Adrenal gland (tissue), 9 donors: ENCODE measurements at regions not wholly inside any gene's neighbourhood (a gene's known extent, or its start where the extent isn't known, plus 50 kb on each side); places are given as distances from the start of the nearest gene placed in this dataset.

ENCODE experiments used
- DNase-seq, 7 donors: peaks; one replicate each; pipeline ENCODE4 v3.0.0-alpha.2; 2019 to 2020
- H3K27ac ChIP-seq, 5 donors: fragments of 200-600 bp; sonication (generic) in 4 of 5; 1 replicate in 3 of 5; 2 replicates in 2 of 5; pipeline versions ENCODE4 v1.5.1 to v1.8.0; 2016 to 2020; ENCODE audit warnings: mild to moderate bottlenecking in 1 of 5
- H3K27me3 ChIP-seq: fragments of 200-600 bp; 2 replicates; pipeline ENCODE4 v1.8.0; 2021
- H3K36me3 ChIP-seq, 2 donors: fragments of 200-600 bp; replicated peaks in 1 of 2; 1 replicate in 1 of 2; 2 replicates in 1 of 2; pipeline versions ENCODE4 v1.5.1 to v1.8.0; 2018 to 2022
- H3K4me1 ChIP-seq, 2 donors: fragments of 200-600 bp; replicated peaks in 1 of 2; 1 replicate in 1 of 2; 2 replicates in 1 of 2; pipeline versions ENCODE4 v1.5.1 to v1.8.0; 2018 to 2021
- H3K4me3 ChIP-seq, 4 donors: fragments of 200-600 bp; sonication (generic) in 3 of 4; one replicate each; pipeline ENCODE4 v1.5.1; 2016 to 2018
- H3K9me3 ChIP-seq, 3 donors: fragments of 200-600 bp; sonication (generic) in 1 of 3; replicated peaks in 1 of 3; 1 replicate in 2 of 3; 2 replicates in 1 of 3; pipeline versions ENCODE4 v1.5.1 to v1.8.0; 2016 to 2021
- POLR2A ChIP-seq, 2 donors: fragments of 450-650 bp; IDR thresholded peaks; one replicate each; pipeline ENCODE4 v1.6.1; 2017; ENCODE audit warnings: antibody characterized with exemption in 2 of 2, mild to moderate bottlenecking in 2 of 2, moderate library complexity in 1 of 2
- WGBS, 4 donors: extraction: QIAGEN DNeasy Blood & Tissue Kit in 2 of 4; methylation state at CpG; one replicate each; pipeline versions ENCODE4 v1.1.5 to v1.1.7; 2013 to 2017; 5-methylcytosine and 5-hydroxymethylcytosine counted together
- intact Hi-C, 2 donors: fragments of 100-400 bp; cut with DNase I; formaldehyde crosslinking; loops; one replicate each; pipeline versions ENCODE4 v1.14.1 to v1.15.0; 2022 to 2023
- TF ChIP-seq, protein P1 (sequence below), 6 experiments: fragments of 450-650 bp in 4 of 6; fragments of 200-600 bp in 2 of 6; sonication (generic) in 1 of 6; IDR thresholded peaks; 1 replicate in 5 of 6; 2 replicates in 1 of 6; pipeline versions ENCODE4 v1.5.1 to v1.8.0; 2016 to 2021; ENCODE audit warnings: antibody characterized with exemption in 6 of 6, mild to moderate bottlenecking in 2 of 6, moderate library complexity in 1 of 6
- donor health status: healthy with polysubstance abuse.
- donor health status: Bipolar disorder and iron deficiency.
- donor health status: DM: yes; HTN: yes; CAD: no.
- donor health status: DM: no; HTN: no; CAD: no.
- donor health status: DM: no; HTN: no; CAD: no.

DNA sequence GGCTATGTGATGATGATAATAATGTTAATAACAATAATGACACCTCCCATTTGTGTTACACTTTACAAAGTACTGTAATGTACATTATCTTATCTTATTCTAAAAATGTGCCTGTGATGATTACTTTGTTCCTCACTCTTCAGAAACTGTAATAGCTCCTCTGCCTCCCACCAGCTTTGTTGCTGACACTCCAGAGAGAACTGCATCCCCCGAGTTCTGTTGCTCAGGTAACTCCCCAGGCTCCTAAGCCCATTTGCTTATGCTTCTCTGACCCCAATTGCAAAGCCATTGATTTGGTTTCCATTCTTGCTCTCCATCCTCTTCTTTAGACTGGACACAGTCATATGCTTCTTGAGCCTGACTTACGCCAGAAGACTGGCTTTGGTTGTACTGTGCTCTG is 319.7 kb downstream of the EPM2A start:
- no peak for TF ChIP-seq POLR2A (IDR thresholded peaks at IDR 0.05)
- TF ChIP-seq, protein P1, sequence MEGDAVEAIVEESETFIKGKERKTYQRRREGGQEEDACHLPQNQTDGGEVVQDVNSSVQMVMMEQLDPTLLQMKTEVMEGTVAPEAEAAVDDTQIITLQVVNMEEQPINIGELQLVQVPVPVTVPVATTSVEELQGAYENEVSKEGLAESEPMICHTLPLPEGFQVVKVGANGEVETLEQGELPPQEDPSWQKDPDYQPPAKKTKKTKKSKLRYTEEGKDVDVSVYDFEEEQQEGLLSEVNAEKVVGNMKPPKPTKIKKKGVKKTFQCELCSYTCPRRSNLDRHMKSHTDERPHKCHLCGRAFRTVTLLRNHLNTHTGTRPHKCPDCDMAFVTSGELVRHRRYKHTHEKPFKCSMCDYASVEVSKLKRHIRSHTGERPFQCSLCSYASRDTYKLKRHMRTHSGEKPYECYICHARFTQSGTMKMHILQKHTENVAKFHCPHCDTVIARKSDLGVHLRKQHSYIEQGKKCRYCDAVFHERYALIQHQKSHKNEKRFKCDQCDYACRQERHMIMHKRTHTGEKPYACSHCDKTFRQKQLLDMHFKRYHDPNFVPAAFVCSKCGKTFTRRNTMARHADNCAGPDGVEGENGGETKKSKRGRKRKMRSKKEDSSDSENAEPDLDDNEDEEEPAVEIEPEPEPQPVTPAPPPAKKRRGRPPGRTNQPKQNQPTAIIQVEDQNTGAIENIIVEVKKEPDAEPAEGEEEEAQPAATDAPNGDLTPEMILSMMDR (IDR thresholded peaks at IDR 0.05) = no peak
- Histone ChIP-seq H3K4me3 (no peak overlapping the region), H3K9me3 (no peaks in the 10 kb centered on the region), H3K27ac (no peak overlapping the region), H3K36me3 (no peaks in the 10 kb centered on the region), H3K4me1 (no peaks in the 10 kb centered on the region), H3K27me3 (no peaks in the 10 kb centered on the region)
- WGBS, 4 donors = 63 to 73% (median 68%) methylated on average over 2 of the region's 2 CpGs
- DNase-seq = no peak
- intact Hi-C loops = no loop called here

DNA sequence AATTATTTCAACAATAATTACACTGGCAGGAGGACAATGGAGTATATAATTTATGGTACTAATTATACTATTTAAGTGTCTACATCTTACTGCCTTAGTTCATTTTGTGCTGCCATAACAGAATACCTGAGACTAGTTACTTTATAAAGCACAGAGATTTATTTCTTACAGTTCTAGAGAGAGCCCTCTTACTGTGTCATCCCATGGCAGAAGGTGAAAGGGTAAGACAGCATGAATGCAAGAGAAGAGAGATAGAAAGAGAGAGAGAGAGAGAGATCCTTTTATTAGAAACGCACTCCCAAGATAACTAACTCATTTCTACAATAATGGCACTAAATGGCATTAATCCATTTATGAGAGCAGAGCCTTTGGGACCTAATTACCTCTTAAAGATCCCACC is 314.7 kb downstream of the EPM2A start:
- no peaks in the 10 kb centered on the region for H3K4me1 ChIP-seq
- intact Hi-C loops = no loop called here

DNA sequence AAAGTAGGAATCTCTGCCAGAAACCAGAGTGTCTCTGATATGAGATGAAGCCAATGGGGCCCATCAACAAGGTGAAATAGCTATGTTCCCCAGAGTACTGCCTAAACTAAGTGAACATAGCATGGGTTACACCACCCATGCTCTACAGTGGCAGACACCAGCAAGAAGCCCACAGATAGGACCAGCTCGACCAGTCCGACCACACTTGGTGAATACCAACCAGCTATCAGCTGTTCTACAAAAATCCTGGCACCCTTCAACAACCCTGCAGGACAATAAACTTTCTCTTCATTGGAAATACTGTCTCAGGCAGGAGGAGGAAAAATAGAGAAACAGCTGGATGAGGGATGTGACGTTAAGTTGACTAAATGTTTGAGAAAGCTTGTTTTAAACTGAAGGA is 311.4 kb downstream of the EPM2A start:
- 78 to 87% (median 83%) methylated on average over 3 of the region's 3 CpGs for WGBS, 4 donors
- Histone ChIP-seq H3K27me3 (no peaks in the 10 kb centered on the region), H3K27ac (no peak overlapping the region), H3K4me3 (no peak overlapping the region), H3K36me3 (no peaks in the 10 kb centered on the region), H3K9me3 (no peaks in the 10 kb centered on the region), H3K4me1 (no peaks in the 10 kb centered on the region)
- TF ChIP-seq, protein P1 (IDR thresholded peaks at IDR 0.05) = no peak
- TF ChIP-seq POLR2A (IDR thresholded peaks at IDR 0.05) = no peak
- intact Hi-C loops = no loop called here
- DNase-seq = no peak

More for the DNA sequence above, 314.7 kb downstream of the EPM2A start:
- H3K4me3 ChIP-seq = no peak overlapping the region
- no peaks in the 10 kb centered on the region for H3K9me3 ChIP-seq
- H3K27me3 ChIP-seq = no peaks in the 10 kb centered on the region
- 43 to 62% (median 57%) methylated on average over 1 of the region's 1 CpG for WGBS, 4 donors
- no peak for DNase-seq
- no peaks in the 10 kb centered on the region for H3K36me3 ChIP-seq
- TF ChIP-seq, protein P1 (IDR thresholded peaks at IDR 0.05) = no peak
- no peak for TF ChIP-seq POLR2A (IDR thresholded peaks at IDR 0.05)
- H3K27ac ChIP-seq = no peak overlapping the region

DNA sequence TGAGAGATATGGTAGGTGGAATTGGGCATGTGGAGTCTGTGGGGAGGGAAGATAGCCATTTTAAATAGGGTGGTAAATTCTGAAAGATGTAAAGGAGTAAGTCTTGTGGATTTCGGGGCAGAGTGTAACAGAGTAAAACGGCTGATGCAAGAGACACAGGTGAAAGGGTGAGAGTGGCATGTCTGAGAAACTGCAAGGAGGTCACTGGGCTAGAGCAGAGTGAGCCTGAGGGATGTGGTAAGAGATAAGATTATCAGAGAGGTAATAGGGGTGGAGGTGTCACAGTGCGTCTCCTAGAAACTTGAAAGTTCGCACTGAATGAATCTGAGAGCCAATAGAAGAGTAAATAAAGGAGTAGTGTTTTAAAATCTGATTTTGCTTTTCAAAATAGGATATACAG is 308.1 kb downstream of the EPM2A start:
- no peak for DNase-seq
- H3K27ac ChIP-seq = no peak overlapping the region
- H3K9me3 ChIP-seq = no peaks in the 10 kb centered on the region
- TF ChIP-seq, protein P1 (IDR thresholded peaks at IDR 0.05) = no peak
- no peak for TF ChIP-seq POLR2A (IDR thresholded peaks at IDR 0.05)
- no peaks in the 10 kb centered on the region for H3K36me3 ChIP-seq
- H3K4me1 ChIP-seq = no peaks in the 10 kb centered on the region
- WGBS, 4 donors = 65 to 76% (median 70%) methylated on average over 4 of the region's 4 CpGs
- intact Hi-C loops = no loop called here
- no peaks in the 10 kb centered on the region for H3K27me3 ChIP-seq
- no peak overlapping the region for H3K4me3 ChIP-seq
